GM19239 (cell line): ENCODE measurements at regions not wholly inside any gene's neighbourhood (a gene's known extent, or its start where the extent isn't known, plus 50 kb on each side); places are given as distances from the start of the nearest gene placed in this dataset.

Experiments used
- DNase-seq: peaks from one replicate; pipeline ENCODE4 v3.0.0; 2011; ENCODE audit warnings: low spot score; ENCODE audit not compliant: insufficient read length
- FAIRE-seq: peaks from 2 replicates; lab custom pipeline; 2011; peaks lifted over from hg19 to GRCh38; lab: Jason Lieb, UNC

GRCh38 chr11:70731271-70732022, 333.1 kb downstream of the CTTN start:
- FAIRE-seq, result no peak

GRCh38 chr11:70732023-70732880, 333.9 kb downstream of the CTTN start:
- FAIRE-seq, result no peak
- no peak for DNase-seq

More at GRCh38 chr11:70731271-70732022, 333.1 kb downstream of the CTTN start:
- no peak for DNase-seq

GRCh38 chr11:70732881-70733196, 334.5 kb downstream of the CTTN start:
- no peak for FAIRE-seq
- no peak for DNase-seq

GRCh38 chr11:70733327-70734325, 335.3 kb downstream of the CTTN start:
- DNase-seq, result no peak
- no peak for FAIRE-seq

GRCh38 chr11:70734379-70734778, 336.1 kb downstream of the CTTN start:
- DNase-seq (no peak), FAIRE-seq (no peak)

GRCh38 chr11:70734911-70735310, 336.6 kb downstream of the CTTN start:
- FAIRE-seq (no peak), DNase-seq (no peak)

- no peak for FAIRE-seq
- DNase-seq, result no peak
These were observed 337.6 kb downstream of the CTTN start for GRCh38 chr11:70735976-70736375.

- DNase-seq (no peak), FAIRE-seq (no peak)
These were observed 338.1 kb downstream of the CTTN start for GRCh38 chr11:70736461-70736860.

- FAIRE-seq (no peak), DNase-seq (no peak)
These were observed 338.8 kb downstream of the CTTN start for GRCh38 chr11:70736937-70737640.

GRCh38 chr11:70737816-70738630, 339.7 kb downstream of the CTTN start:
- DNase-seq, result no peak
- FAIRE-seq, result no peak

GRCh38 chr11:70738661-70739060, 340.3 kb downstream of the CTTN start:
- DNase-seq, result no peak
- no peak for FAIRE-seq

GRCh38 chr11:70739091-70739490, 340.8 kb downstream of the CTTN start:
- DNase-seq, result no peak
- no peak for FAIRE-seq

GRCh38 chr11:70739811-70740487, 341.6 kb downstream of the CTTN start:
- DNase-seq, result no peak
- no peak for FAIRE-seq

- FAIRE-seq (no peak), DNase-seq (no peak)
These were observed 342.1 kb downstream of the CTTN start for GRCh38 chr11:70740488-70740851.

GRCh38 chr11:70741085-70741484, 342.8 kb downstream of the CTTN start:
- DNase-seq (no peak), FAIRE-seq (no peak)

GRCh38 chr11:70742553-70743291, 344.4 kb downstream of the CTTN start:
- DNase-seq, result no peak
- FAIRE-seq, result no peak

GRCh38 chr11:70743329-70743728, 345.0 kb downstream of the CTTN start:
- DNase-seq, result no peak
- no peak for FAIRE-seq

- FAIRE-seq (no peak), DNase-seq (no peak)
These were observed 345.6 kb downstream of the CTTN start for GRCh38 chr11:70743941-70744351.
